Activated T-helper 1 cell treated with anti-CD3 and anti-CD28 coated beads, Interleukin-12 subunit alpha, Interleukin-12 subunit beta, Interleukin-2, Interleukin-4 antibody, amounts not matched to agents 30 ng/mL and 10 ng/mL and 1 ng/mL, durations not matched to agents 14 hours and 24 hours and 36 hours (primary cell): ENCODE measurements at regions not wholly inside any gene's neighbourhood (a gene's known extent, or its start where the extent isn't known, plus 50 kb on each side); places are given as distances from the start of the nearest gene placed in this dataset.

Experiments used
- DNase-seq: peaks from one replicate; pipeline ENCODE4 v3.0.0; 2021; ENCODE audit warnings: low spot score
- H3K27ac Mint-ChIP-seq: one replicate; pipeline ENCODE4 v1.8.0; 2021; ENCODE audit warnings: mild to moderate bottlenecking, mixed read lengths
- H3K27me3 Mint-ChIP-seq: one replicate; pipeline ENCODE4 v1.8.0; 2022; ENCODE audit warnings: mild to moderate bottlenecking, moderate library complexity, mixed read lengths; ENCODE audit not compliant: insufficient read depth
- H3K36me3 Mint-ChIP-seq: one replicate; pipeline ENCODE4 v1.8.0; 2021; ENCODE audit warnings: low read depth, mixed read lengths
- H3K4me1 Mint-ChIP-seq: one replicate; pipeline ENCODE4 v1.8.0; 2021; ENCODE audit warnings: low read depth, mixed read lengths
- H3K4me3 Mint-ChIP-seq: one replicate; pipeline ENCODE4 v1.8.0; 2021; ENCODE audit warnings: mild to moderate bottlenecking, moderate library complexity, mixed read lengths
- H3K9me3 Mint-ChIP-seq: one replicate; pipeline ENCODE4 v1.8.0; 2021; ENCODE audit warnings: mixed read lengths
- intact Hi-C: fragments of 100-400 bp; cut with micrococcal nuclease; formaldehyde crosslinking; loops from one replicate; pipeline ENCODE4 v1.15.1; 2024

- Mint-ChIP-seq H3K27me3 (peaks cover 21% of the 10 kb centered on the region), H3K4me3 (no peak overlapping the region), H3K4me1 (no peaks in the 10 kb centered on the region), H3K27ac (no peak overlapping the region), H3K36me3 (no peaks in the 10 kb centered on the region), H3K9me3 (no peaks in the 10 kb centered on the region)
- no peak for DNase-seq
- intact Hi-C loops = loop anchor here (1.0 kb wide), 3 partner anchors 262 to 504 kb away; partner anchors contain the start of gene EXOG
These were observed 51.7 kb downstream of the SCN11A start for GRCh38 chr3:39000008-39000450.

- Mint-ChIP-seq H3K36me3 (no peaks in the 10 kb centered on the region), H3K9me3 (no peaks in the 10 kb centered on the region), H3K27me3 (peaks cover 11% of the 10 kb centered on the region), H3K4me3 (no peak overlapping the region), H3K4me1 (no peaks in the 10 kb centered on the region), H3K27ac (no peak overlapping the region)
- intact Hi-C loops = loop anchor here (10.0 kb wide), 1 partner anchor 353 kb away; the partner anchor contains the start of gene SCN5A
- no peak for DNase-seq
These were observed 53.7 kb downstream of the SCN11A start for GRCh38 chr3:38998086-38998485.

GRCh38 chr3:38996193-38996592 lies 55.6 kb downstream of the SCN11A start:
- Mint-ChIP-seq H3K27ac (no peak overlapping the region), H3K9me3 (no peaks in the 10 kb centered on the region), H3K4me3 (no peak overlapping the region), H3K36me3 (no peaks in the 10 kb centered on the region), H3K27me3 (peaks cover 11% of the 10 kb centered on the region), H3K4me1 (no peaks in the 10 kb centered on the region)
- no peak for DNase-seq
- intact Hi-C loops = loop anchor here (10.0 kb wide), 1 partner anchor 351 kb away; the partner anchor contains the start of gene SCN5A

GRCh38 chr3:38994251-38994650 lies 57.5 kb downstream of the SCN11A start:
- Mint-ChIP-seq H3K27ac (no peak overlapping the region), H3K9me3 (no peaks in the 10 kb centered on the region), H3K27me3 (peaks cover 10% of the 10 kb centered on the region), H3K4me1 (no peaks in the 10 kb centered on the region), H3K36me3 (no peaks in the 10 kb centered on the region), H3K4me3 (no peak overlapping the region)
- intact Hi-C loops = loop anchor here (10.0 kb wide), 1 partner anchor 349 kb away; the partner anchor contains the start of gene SCN5A
- DNase-seq = no peak

- no peak overlapping the region for H3K27ac Mint-ChIP-seq
- intact Hi-C loops = loop anchor here (10.0 kb wide), 1 partner anchor 347 kb away; the partner anchor contains the start of gene SCN5A
- peaks cover 7% of the 10 kb centered on the region for H3K27me3 Mint-ChIP-seq
- no peak for DNase-seq
- no peaks in the 10 kb centered on the region for H3K4me1 Mint-ChIP-seq
- no peaks in the 10 kb centered on the region for H3K9me3 Mint-ChIP-seq
- H3K36me3 Mint-ChIP-seq = no peaks in the 10 kb centered on the region
- H3K4me3 Mint-ChIP-seq = no peak overlapping the region
These were observed 59.5 kb downstream of the SCN11A start for GRCh38 chr3:38992117-38992760.

GRCh38 chr3:38990621-38991020 lies 61.1 kb downstream of the SCN11A start:
- intact Hi-C loops = loop anchor here (10.0 kb wide), 1 partner anchor 346 kb away; the partner anchor contains the start of gene SCN5A
- H3K27ac Mint-ChIP-seq = no peak overlapping the region

GRCh38 chr3:38989917-38990510 lies 61.7 kb downstream of the SCN11A start:
- H3K27ac Mint-ChIP-seq = no peak overlapping the region
- DNase-seq = no peak
- H3K4me3 Mint-ChIP-seq = no peak overlapping the region
- intact Hi-C loops = loop anchor here (10.0 kb wide), 1 partner anchor 345 kb away; the partner anchor contains the start of gene SCN5A
- no peaks in the 10 kb centered on the region for H3K36me3 Mint-ChIP-seq
- H3K27me3 Mint-ChIP-seq = peaks cover 2% of the 10 kb centered on the region
- H3K9me3 Mint-ChIP-seq = no peaks in the 10 kb centered on the region
- H3K4me1 Mint-ChIP-seq = no peaks in the 10 kb centered on the region

More at GRCh38 chr3:38990621-38991020, 61.1 kb downstream of the SCN11A start:
- Mint-ChIP-seq H3K36me3 (no peaks in the 10 kb centered on the region), H3K9me3 (no peaks in the 10 kb centered on the region), H3K4me1 (no peaks in the 10 kb centered on the region), H3K27me3 (peaks cover 2% of the 10 kb centered on the region), H3K4me3 (no peak overlapping the region)
- no peak for DNase-seq

- Mint-ChIP-seq H3K27me3 (peaks cover 4% of the 10 kb centered on the region), H3K36me3 (no peaks in the 10 kb centered on the region), H3K9me3 (no peaks in the 10 kb centered on the region), H3K4me1 (no peaks in the 10 kb centered on the region), H3K27ac (no peak overlapping the region), H3K4me3 (no peak overlapping the region)
- intact Hi-C loops = no loop called here
- DNase-seq = no peak
These were observed 62.8 kb downstream of the SCN11A start for GRCh38 chr3:38988955-38989354.

- H3K27me3 Mint-ChIP-seq = peaks cover 6% of the 10 kb centered on the region
- no peaks in the 10 kb centered on the region for H3K4me1 Mint-ChIP-seq
- no peaks in the 10 kb centered on the region for H3K36me3 Mint-ChIP-seq
- H3K4me3 Mint-ChIP-seq = no peak overlapping the region
- H3K27ac Mint-ChIP-seq = no peak overlapping the region
- intact Hi-C loops = no loop called here
- no peak for DNase-seq
- H3K9me3 Mint-ChIP-seq = no peaks in the 10 kb centered on the region
These were observed 64.3 kb downstream of the SCN11A start for GRCh38 chr3:38987456-38987855.

GRCh38 chr3:38986901-38987300 lies 64.8 kb downstream of the SCN11A start:
- no peaks in the 10 kb centered on the region for H3K9me3 Mint-ChIP-seq
- H3K4me1 Mint-ChIP-seq = no peaks in the 10 kb centered on the region
- H3K4me3 Mint-ChIP-seq = no peak overlapping the region
- H3K36me3 Mint-ChIP-seq = no peaks in the 10 kb centered on the region
- intact Hi-C loops = no loop called here
- no peak for DNase-seq
- peaks cover 6% of the 10 kb centered on the region for H3K27me3 Mint-ChIP-seq
- no peak overlapping the region for H3K27ac Mint-ChIP-seq

- no peak overlapping the region for H3K27ac Mint-ChIP-seq
- H3K36me3 Mint-ChIP-seq = no peaks in the 10 kb centered on the region
- H3K4me1 Mint-ChIP-seq = no peaks in the 10 kb centered on the region
- H3K9me3 Mint-ChIP-seq = no peaks in the 10 kb centered on the region
- intact Hi-C loops = no loop called here
- no peak overlapping the region for H3K4me3 Mint-ChIP-seq
- no peak for DNase-seq
- peaks cover 6% of the 10 kb centered on the region for H3K27me3 Mint-ChIP-seq
These were observed 65.8 kb downstream of the SCN11A start for GRCh38 chr3:38985981-38986380.

- intact Hi-C loops = no loop called here
- Mint-ChIP-seq H3K4me1 (no peaks in the 10 kb centered on the region), H3K27me3 (peaks cover 6% of the 10 kb centered on the region), H3K36me3 (no peaks in the 10 kb centered on the region), H3K9me3 (no peaks in the 10 kb centered on the region), H3K27ac (no peak overlapping the region), H3K4me3 (no peak overlapping the region)
- no peak for DNase-seq
These were observed 66.2 kb downstream of the SCN11A start for GRCh38 chr3:38985581-38985980.

GRCh38 chr3:38984731-38985130 lies 67.0 kb downstream of the SCN11A start:
- Mint-ChIP-seq H3K36me3 (no peaks in the 10 kb centered on the region), H3K9me3 (no peaks in the 10 kb centered on the region)

More at GRCh38 chr3:38984731-38985130, 67.0 kb downstream of the SCN11A start:
- intact Hi-C loops = no loop called here
- DNase-seq = no peak
- H3K4me3 Mint-ChIP-seq = no peak overlapping the region
- no peaks in the 10 kb centered on the region for H3K4me1 Mint-ChIP-seq
- H3K27ac Mint-ChIP-seq = no peak overlapping the region
- peaks cover 6% of the 10 kb centered on the region for H3K27me3 Mint-ChIP-seq
